HEK293T (cell line): ENCODE measurements at regions not wholly inside any gene's neighbourhood (a gene's known extent, or its start where the extent isn't known, plus 50 kb on each side); places are given as distances from the start of the nearest gene placed in this dataset.

Experiments used
- ARNT ChIP-seq: fragments of 450-650 bp; IDR thresholded peaks from 2 replicates; pipeline ENCODE4 v1.6.1; 2017; ENCODE audit warnings: mild to moderate bottlenecking
- BHLHE40 ChIP-seq: fragments of 450-650 bp; IDR thresholded peaks from 2 replicates; pipeline ENCODE4 v1.6.1; 2016; ENCODE audit warnings: mild to moderate bottlenecking, moderate library complexity, borderline replicate concordance
- CTBP1 ChIP-seq: fragments of 450-650 bp; IDR thresholded peaks from 2 replicates; pipeline ENCODE4 v1.6.1; 2016; ENCODE audit warnings: borderline replicate concordance
- ELF4 ChIP-seq: fragments of 450-650 bp; IDR thresholded peaks from 2 replicates; pipeline ENCODE4 v1.6.1; 2017; ENCODE audit warnings: antibody characterized with exemption
- FOXA1 ChIP-seq: fragments of 450-650 bp; IDR thresholded peaks from 2 replicates; pipeline ENCODE4 v1.6.1; 2016; ENCODE audit warnings: mild to moderate bottlenecking
- FOXK2 ChIP-seq: fragments of 450-650 bp; IDR thresholded peaks from 2 replicates; pipeline ENCODE4 v1.6.1; 2016; ENCODE audit warnings: mild to moderate bottlenecking
- HDGF ChIP-seq: fragments of 450-650 bp; IDR thresholded peaks from 2 replicates; pipeline ENCODE4 v1.6.1; 2017; ENCODE audit warnings: antibody characterized with exemption, borderline replicate concordance
- L3MBTL2 ChIP-seq: fragments of 450-650 bp; conservative IDR thresholded peaks from 2 replicates; pipeline ENCODE4 v1.6.1; 2016; ENCODE audit warnings: mild to moderate bottlenecking
- LEF1 ChIP-seq: fragments of 450-650 bp; IDR thresholded peaks from 2 replicates; pipeline ENCODE4 v1.6.1; 2017; ENCODE audit warnings: mild to moderate bottlenecking, borderline replicate concordance
- PKNOX1 ChIP-seq: fragments of 450-650 bp; IDR thresholded peaks from 2 replicates; pipeline ENCODE4 v1.6.1; 2016
- SP1 ChIP-seq: fragments of 450-650 bp; IDR thresholded peaks from 2 replicates; pipeline ENCODE4 v1.6.1; 2017
- SUZ12 ChIP-seq: fragments of 450-650 bp; IDR thresholded peaks from 2 replicates; pipeline ENCODE4 v1.6.1; 2016; ENCODE audit warnings: mild to moderate bottlenecking
- TARDBP ChIP-seq: fragments of 450-650 bp; IDR thresholded peaks from 2 replicates; pipeline ENCODE4 v1.6.1; 2016
- ZNF384 ChIP-seq: fragments of 450-650 bp; IDR thresholded peaks from 2 replicates; pipeline ENCODE4 v1.6.1; 2016

GRCh38 chr6:134529921-134530320 lies 212.0 kb upstream of the SGK1 start:
- TF ChIP-seq FOXK2 (no peak), SUZ12 (no peak), ARNT (no peak), FOXA1 (no peak), SP1 (no peak), TARDBP (no peak), LEF1 (no peak), L3MBTL2 (no peak), BHLHE40 (no peak), ELF4 (no peak), PKNOX1 (no peak), HDGF (no peak), CTBP1 (no peak), ZNF384 (no peak)
